ENCODE measurements at regions not wholly inside any gene's neighbourhood (a gene's known extent, or its start where the extent isn't known, plus 50 kb on each side); places are given as distances from the start of the nearest gene placed in this dataset.

DNA sequence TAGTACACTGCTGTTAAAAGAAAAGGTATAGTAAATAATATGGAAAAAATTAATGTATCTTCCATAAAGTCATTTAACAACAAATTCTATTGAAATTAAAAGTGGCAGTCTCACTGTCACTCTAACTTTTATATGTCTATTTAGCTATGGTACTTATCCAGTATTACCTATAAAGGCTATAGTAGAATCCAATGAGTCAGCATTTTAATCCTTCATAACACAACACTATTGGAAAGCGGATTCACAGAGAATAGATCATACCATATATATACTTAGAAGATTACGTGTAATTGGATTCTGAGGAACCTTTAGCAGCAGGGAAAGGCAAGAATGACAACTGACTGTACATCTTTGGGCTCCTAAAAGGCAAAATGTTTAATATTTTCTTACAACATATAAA is 1942.6 kb downstream of the PCDH7 start:
- TF ChIP-seq CTCF (IDR thresholded peaks at IDR 0.05) (no peak), ZFX (IDR thresholded peaks at IDR 0.05; ENCODE audit: borderline replicate concordance) (no peak)

Measured in 22Rv1 (cell line).